BE2C (cell line): ENCODE measurements at regions not wholly inside any gene's neighbourhood (a gene's known extent, or its start where the extent isn't known, plus 50 kb on each side); places are given as distances from the start of the nearest gene placed in this dataset.

Experiments
- DNase-seq: peaks from one replicate; pipeline ENCODE4 v3.0.0-alpha.2; 2020
- H3K27me3 ChIP-seq: fragments of 250-450 bp; sonication (Bioruptor Pico); 2 replicates; pipeline ENCODE4 v1.5.1; 2020; ENCODE audit warnings: mild to moderate bottlenecking
- H3K36me3 ChIP-seq: fragments of 250-450 bp; sonication (Bioruptor Pico); 2 replicates; pipeline ENCODE4 v1.5.1; 2020; ENCODE audit warnings: mild to moderate bottlenecking
- H3K4me1 ChIP-seq: fragments of 250-450 bp; sonication (Bioruptor Pico); 2 replicates; pipeline ENCODE4 v1.5.1; 2020
- H3K4me3 ChIP-seq: 2 replicates; pipeline ENCODE4 v1.5.1; 2011; ENCODE audit warnings: low read depth, low read length
- H3K9me3 ChIP-seq: fragments of 250-450 bp; sonication (Bioruptor Pico); 2 replicates; pipeline ENCODE4 v1.5.1; 2020
- CTCF ChIP-seq: IDR thresholded peaks from 2 replicates; pipeline ENCODE4 v1.5.1; 2012; ENCODE audit warnings: mild to moderate bottlenecking, low read depth, low read length

GRCh38 chr3:104269771-104270170, 1096.9 kb upstream of the ALCAM start:
- Histone ChIP-seq H3K4me3 (no peak overlapping the region), H3K27me3 (no peaks in the 10 kb centered on the region), H3K9me3 (no peaks in the 10 kb centered on the region; the same call in 1 of the 2 replicates), H3K36me3 (no peaks in the 10 kb centered on the region), H3K4me1 (no peaks in the 10 kb centered on the region)
- DNase-seq, result no peak
- no peak for TF ChIP-seq CTCF

GRCh38 chr3:104273046-104273649, 1093.6 kb upstream of the ALCAM start:
- Histone ChIP-seq H3K4me1 (no peaks in the 10 kb centered on the region), H3K9me3 (no peaks in the 10 kb centered on the region; the same call in 1 of the 2 replicates), H3K36me3 (no peaks in the 10 kb centered on the region), H3K27me3 (no peaks in the 10 kb centered on the region), H3K4me3 (no peak overlapping the region)
- DNase-seq, result peak; percentile 23
- TF ChIP-seq CTCF, result peak; percentile 80

GRCh38 chr3:104275199-104275598, 1091.5 kb upstream of the ALCAM start:
- no peak for TF ChIP-seq CTCF
- Histone ChIP-seq H3K4me1 (no peaks in the 10 kb centered on the region; the same call in 1 of the 2 replicates), H3K4me3 (no peak overlapping the region), H3K9me3 (no peaks in the 10 kb centered on the region), H3K27me3 (no peaks in the 10 kb centered on the region), H3K36me3 (no peaks in the 10 kb centered on the region; the same call in 1 of the 2 replicates)
- no peak for DNase-seq

- no peaks in the 10 kb centered on the region; the same call in 1 of the 2 replicates for H3K4me1 ChIP-seq
- TF ChIP-seq CTCF, result no peak
- no peak overlapping the region for H3K4me3 ChIP-seq
- H3K27me3 ChIP-seq, result no peaks in the 10 kb centered on the region
- H3K36me3 ChIP-seq, result no peaks in the 10 kb centered on the region; the same call in 1 of the 2 replicates
- DNase-seq, result no peak
- H3K9me3 ChIP-seq, result no peaks in the 10 kb centered on the region; the same call in 1 of the 2 replicates
Measured at GRCh38 chr3:104279617-104280016, 1087.1 kb upstream of the ALCAM start.

GRCh38 chr3:104281713-104282112, 1085.0 kb upstream of the ALCAM start:
- Histone ChIP-seq H3K27me3 (no peaks in the 10 kb centered on the region), H3K9me3 (no peaks in the 10 kb centered on the region; the same call in 1 of the 2 replicates), H3K4me1 (no peaks in the 10 kb centered on the region; the same call in 1 of the 2 replicates), H3K36me3 (no peaks in the 10 kb centered on the region; the same call in 1 of the 2 replicates), H3K4me3 (no peak overlapping the region)
- no peak for DNase-seq
- TF ChIP-seq CTCF, result no peak

- H3K36me3 ChIP-seq, result no peaks in the 10 kb centered on the region
- no peaks in the 10 kb centered on the region; the same call in 1 of the 2 replicates for H3K9me3 ChIP-seq
- DNase-seq, result no peak
- no peaks in the 10 kb centered on the region for H3K4me1 ChIP-seq
- no peak for TF ChIP-seq CTCF
- H3K27me3 ChIP-seq, result no peaks in the 10 kb centered on the region
- no peak overlapping the region for H3K4me3 ChIP-seq
Measured at GRCh38 chr3:104286645-104287044, 1080.1 kb upstream of the ALCAM start.
